GM23248 (cell line): ENCODE measurements at regions not wholly inside any gene's neighbourhood (a gene's known extent, or its start where the extent isn't known, plus 50 kb on each side); places are given as distances from the start of the nearest gene placed in this dataset.

Source experiments
- DNase-seq: peaks from one replicate; pipeline ENCODE4 v3.0.0-alpha.2; 2015
- H2AFZ ChIP-seq: fragments of 200-600 bp; sonication (generic); 2 replicates; pipeline ENCODE4 v1.6.1; 2016; ENCODE audit warnings: antibody characterized with exemption
- H3F3A ChIP-seq: fragments of 200-600 bp; sonication (generic); 2 replicates; pipeline ENCODE4 v1.6.1; 2016; ENCODE audit warnings: mild to moderate bottlenecking, antibody characterized with exemption, mixed run types; ENCODE audit not compliant: insufficient read depth
- H3K27ac ChIP-seq: fragments of 200-600 bp; sonication (generic); 2 replicates; pipeline ENCODE4 v1.5.1; 2016; ENCODE audit warnings: mild to moderate bottlenecking
- H3K27me3 ChIP-seq: fragments of 200-600 bp; sonication (generic); replicated peaks from 2 replicates; pipeline ENCODE4 v1.6.1; 2016; ENCODE audit warnings: mild to moderate bottlenecking; ENCODE audit not compliant: insufficient read depth
- H3K36me3 ChIP-seq: fragments of 200-600 bp; sonication (generic); 2 replicates; pipeline ENCODE4 v1.6.1; 2016; ENCODE audit warnings: low read depth, mild to moderate bottlenecking
- H3K4me1 ChIP-seq: fragments of 200-600 bp; sonication (generic); 2 replicates; pipeline ENCODE4 v1.6.1; 2016; ENCODE audit warnings: mild to moderate bottlenecking; ENCODE audit not compliant: insufficient read depth
- H3K4me2 ChIP-seq: fragments of 200-600 bp; sonication (generic); one replicate; pipeline ENCODE4 v1.6.1; 2016; ENCODE audit warnings: mild to moderate bottlenecking; ENCODE audit not compliant: unreplicated experiment
- H3K4me3 ChIP-seq: fragments of 200-600 bp; sonication (generic); 2 replicates; pipeline ENCODE4 v1.5.1; 2016; ENCODE audit warnings: mild to moderate bottlenecking
- H3K79me2 ChIP-seq: fragments of 200-600 bp; sonication (generic); 2 replicates; pipeline ENCODE4 v1.6.1; 2016; ENCODE audit warnings: mild to moderate bottlenecking; ENCODE audit not compliant: insufficient read depth
- H3K9ac ChIP-seq: fragments of 200-600 bp; sonication (generic); 2 replicates; pipeline ENCODE4 v1.6.1; 2016; ENCODE audit warnings: mild to moderate bottlenecking
- H3K9me2 ChIP-seq: fragments of 200-600 bp; sonication (generic); 2 replicates; pipeline ENCODE4 v1.6.1; 2016; ENCODE audit warnings: mixed run types, mild to moderate bottlenecking, moderate library complexity; ENCODE audit not compliant: insufficient read depth
- H3K9me3 ChIP-seq: fragments of 200-600 bp; sonication (generic); one replicate; pipeline ENCODE4 v1.6.1; 2017; ENCODE audit warnings: low read depth
- H4K20me1 ChIP-seq: fragments of 200-600 bp; sonication (generic); 2 replicates; pipeline ENCODE4 v1.6.0; 2016; ENCODE audit not compliant: insufficient read depth
- EZH2 ChIP-seq: fragments of 200-600 bp; sonication (generic); IDR thresholded peaks from 2 replicates; pipeline ENCODE4 v1.6.1; 2018; ENCODE audit warnings: antibody characterized with exemption, mild to moderate bottlenecking; ENCODE audit not compliant: insufficient read depth, poor library complexity, severe bottlenecking
- EZH2phosphoT487 ChIP-seq: fragments of 200-600 bp; sonication (generic); IDR thresholded peaks from 2 replicates; pipeline ENCODE4 v1.6.1; 2018; ENCODE audit warnings: antibody characterized with exemption, moderate library complexity, mild to moderate bottlenecking, low read depth; ENCODE audit not compliant: insufficient read depth
- WGBS, 2 experiments: methylation state at CpG; one replicate each; pipeline ENCODE4 v1.1.6; 2015 to 2017; ENCODE audit warnings: low lambda C conversion rate in 2 of 2, low coverage in 1 of 2; ENCODE audit errors: missing lambda C conversion rate in 2 of 2; 5-methylcytosine and 5-hydroxymethylcytosine counted together
- in situ Hi-C: fragments of 300-500 bp; cut with MboI; formaldehyde crosslinking; loops from 2 replicates; pipeline ENCODE4 v1.15.0; 2020

DNA sequence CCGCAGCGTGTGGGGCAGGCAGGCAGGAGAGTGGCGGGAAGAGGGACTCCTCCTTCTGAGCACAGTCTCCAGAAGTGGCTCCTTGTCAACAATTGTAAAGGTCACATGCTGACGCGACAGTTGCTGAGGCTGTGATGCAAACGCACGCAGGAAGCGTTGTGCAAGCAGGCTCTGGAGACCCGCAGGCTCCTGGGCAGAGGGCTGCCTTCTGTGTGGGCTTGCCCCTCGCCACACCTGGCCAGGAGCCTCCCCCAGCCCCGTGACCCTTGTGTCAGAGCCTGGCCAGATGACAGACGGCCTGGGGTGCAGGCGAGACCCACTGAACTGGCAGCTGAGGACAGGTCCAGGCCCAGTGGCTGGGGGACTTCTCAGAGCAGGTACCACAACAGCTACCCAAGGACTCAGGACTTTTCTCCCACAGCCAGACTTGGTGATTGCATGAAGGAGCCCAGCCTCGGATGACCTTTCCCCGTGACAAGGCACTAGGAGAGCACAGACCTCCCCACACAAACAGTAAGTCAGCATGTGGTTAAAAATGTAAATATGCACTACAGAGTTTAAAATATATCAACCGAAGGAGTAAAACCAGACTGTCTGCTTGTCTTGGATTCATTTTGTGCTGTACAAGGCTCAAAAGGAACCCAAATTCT, 222.1 kb upstream of the RREB1 start:
- H3K4me2 ChIP-seq = no peak overlapping the region
- H4K20me1 ChIP-seq = no peaks in the 10 kb centered on the region
- no peaks in the 10 kb centered on the region for H3K4me1 ChIP-seq
- H3F3A ChIP-seq = no peaks in the 10 kb centered on the region
- TF ChIP-seq EZH2 (no peak), EZH2phosphoT487 (no peak)
- 75 to 76% methylated on average over 15 to 16 of the region's 16 CpGs for WGBS, 2 experiments
- H3K4me3 ChIP-seq = no peak overlapping the region
- no peaks in the 10 kb centered on the region for H3K79me2 ChIP-seq
- no peaks in the 10 kb centered on the region for H3K9me2 ChIP-seq
- DNase-seq = no peak
- no peak overlapping the region for H3K9ac ChIP-seq
- H3K36me3 ChIP-seq = no peaks in the 10 kb centered on the region
- no peak overlapping the region for H2AFZ ChIP-seq
- no peaks in the 10 kb centered on the region for H3K27me3 ChIP-seq
- H3K9me3 ChIP-seq = no peaks in the 10 kb centered on the region
- no peak overlapping the region for H3K27ac ChIP-seq
- in situ Hi-C loops = no loop called here

DNA sequence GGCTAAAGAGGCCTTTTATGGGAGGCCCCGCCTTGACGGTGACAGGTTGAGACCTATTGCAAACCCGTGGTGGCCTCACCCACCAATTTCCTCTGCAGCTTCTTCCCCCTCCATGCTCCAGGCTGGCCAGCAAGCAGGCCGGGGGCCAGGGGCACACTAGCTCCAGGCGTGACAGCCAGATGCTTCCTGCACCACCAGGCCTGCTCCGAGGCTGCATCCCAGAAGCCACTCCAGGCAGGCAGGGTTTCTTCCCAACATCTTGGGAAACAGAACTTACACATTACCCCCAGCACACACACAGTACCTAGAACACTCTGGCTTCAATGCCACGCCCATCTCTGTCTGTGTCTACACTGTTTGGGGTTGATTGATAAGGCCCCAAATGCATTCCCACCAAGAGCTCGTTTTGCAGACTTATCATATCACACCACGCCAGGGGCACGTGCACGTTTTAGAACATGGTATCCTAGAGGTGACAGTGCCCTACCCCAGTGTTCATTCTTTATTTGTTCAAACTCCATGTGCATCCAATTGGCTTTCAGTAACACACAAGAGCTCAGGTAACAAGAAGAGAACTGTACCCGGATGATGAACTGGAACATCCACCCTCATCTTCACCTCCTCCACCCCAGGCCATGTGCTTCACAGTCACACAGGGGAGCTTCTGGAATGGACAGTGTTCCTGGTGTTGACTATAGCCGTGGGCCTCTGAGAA, 221.4 kb upstream of the RREB1 start:
- Histone ChIP-seq H3K27me3 (no peaks in the 10 kb centered on the region), H3K4me3 (no peak overlapping the region), H3K36me3 (no peaks in the 10 kb centered on the region), H2AFZ (no peak overlapping the region), H3K9me2 (no peaks in the 10 kb centered on the region), H3K27ac (no peak overlapping the region), H3K4me2 (no peak overlapping the region), H3K9ac (no peak overlapping the region), H4K20me1 (no peaks in the 10 kb centered on the region), H3K4me1 (no peaks in the 10 kb centered on the region), H3F3A (no peaks in the 10 kb centered on the region), H3K9me3 (no peaks in the 10 kb centered on the region), H3K79me2 (no peaks in the 10 kb centered on the region)
- 61 to 66% methylated on average over 13 of the region's 13 CpGs for WGBS, 2 experiments
- in situ Hi-C loops = no loop called here
- DNase-seq = no peak
- TF ChIP-seq EZH2 (no peak), EZH2phosphoT487 (no peak)

DNA sequence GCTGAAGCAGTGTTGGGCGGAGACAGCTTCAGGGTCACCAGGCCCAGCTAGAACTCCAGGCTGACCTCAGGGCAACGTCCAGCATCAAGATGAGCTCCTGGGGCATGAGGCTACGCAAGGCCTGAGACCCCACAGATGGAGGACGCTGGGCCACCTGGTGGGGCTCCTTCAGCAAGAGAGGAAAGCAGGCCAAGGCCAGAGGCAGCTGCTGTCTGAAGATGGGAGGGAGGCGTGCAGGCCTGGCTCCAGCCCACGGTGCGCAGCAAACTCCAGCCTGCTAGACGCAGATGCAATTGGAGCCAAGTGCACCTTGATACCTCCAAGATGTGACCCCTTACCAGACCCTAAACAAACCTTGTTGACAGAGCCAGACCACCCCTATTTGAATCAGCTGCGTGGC, 220.9 kb upstream of the RREB1 start:
- Histone ChIP-seq H2AFZ (no peak overlapping the region), H3K27me3 (no peaks in the 10 kb centered on the region), H3F3A (no peaks in the 10 kb centered on the region), H3K27ac (no peak overlapping the region), H3K36me3 (no peaks in the 10 kb centered on the region), H3K9ac (no peak overlapping the region), H3K79me2 (no peaks in the 10 kb centered on the region), H4K20me1 (no peaks in the 10 kb centered on the region), H3K9me3 (no peaks in the 10 kb centered on the region), H3K4me1 (no peaks in the 10 kb centered on the region), H3K9me2 (no peaks in the 10 kb centered on the region), H3K4me2 (no peak overlapping the region), H3K4me3 (no peak overlapping the region)
- TF ChIP-seq EZH2phosphoT487 = no peak
- no peak for TF ChIP-seq EZH2
- WGBS, 2 experiments = 86 to 93% methylated on average over 9 of the region's 9 CpGs
- in situ Hi-C loops = no loop called here
- no peak for DNase-seq

DNA sequence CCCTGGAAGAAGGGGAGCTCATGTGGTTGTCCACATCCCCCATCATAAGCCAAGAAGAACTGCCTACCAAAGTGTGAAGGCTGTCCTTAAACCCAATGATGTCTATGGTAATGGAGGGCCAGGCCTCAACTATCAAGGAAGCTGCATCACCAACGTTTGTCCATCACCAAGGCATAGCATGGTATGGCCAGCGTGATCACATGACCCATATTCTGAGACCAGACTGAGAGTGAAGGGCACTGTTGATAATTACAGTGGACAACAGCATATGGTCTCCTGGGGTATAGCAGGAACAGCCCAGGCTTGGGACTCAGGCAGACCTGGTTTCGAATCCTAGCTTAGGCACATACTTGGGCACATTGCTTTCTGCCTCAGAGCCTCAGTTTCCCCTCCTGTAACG, 218.2 kb upstream of the RREB1 start:
- H3F3A ChIP-seq = no peaks in the 10 kb centered on the region
- H3K4me3 ChIP-seq = no peak overlapping the region
- no peak overlapping the region for H3K9ac ChIP-seq
- no peaks in the 10 kb centered on the region for H3K9me3 ChIP-seq
- H4K20me1 ChIP-seq = no peaks in the 10 kb centered on the region
- H3K36me3 ChIP-seq = no peaks in the 10 kb centered on the region
- H3K27ac ChIP-seq = no peak overlapping the region
- H3K27me3 ChIP-seq = no peaks in the 10 kb centered on the region
- 46 to 53% methylated on average over 4 of the region's 4 CpGs for WGBS, 2 experiments
- no peak for DNase-seq
- H2AFZ ChIP-seq = no peak overlapping the region
- no peaks in the 10 kb centered on the region for H3K4me1 ChIP-seq
- H3K4me2 ChIP-seq = no peak overlapping the region
- in situ Hi-C loops = no loop called here
- H3K79me2 ChIP-seq = no peaks in the 10 kb centered on the region
- no peak for TF ChIP-seq EZH2
- no peak for TF ChIP-seq EZH2phosphoT487
- no peaks in the 10 kb centered on the region for H3K9me2 ChIP-seq
